WTC11 (cell line): ENCODE measurements at regions not wholly inside any gene's neighbourhood (a gene's known extent, or its start where the extent isn't known, plus 50 kb on each side); places are given as distances from the start of the nearest gene placed in this dataset.

Source experiments
- ATAC-seq: fragments of 200-7000 bp; cut with Tn5 transposase; 2 replicates; pipeline ENCODE4 v1.10.0; 2021; ENCODE audit warnings: mild to moderate bottlenecking, moderate library complexity
- CTCF ChIA-PET: fragments of 300-600 bp; sonication (Branson Sonifier 250); formaldehyde crosslinking; loops from one replicate; lab custom pipeline; 2021; ENCODE audit warnings: antibody characterized with exemption; lab: Charles Lee
- POLR2A ChIA-PET: fragments of 350-600 bp; sonication (Branson Sonifier 250); formaldehyde crosslinking; loops from one replicate; lab custom pipeline; 2021; ENCODE audit warnings: antibody characterized with exemption; lab: Charles Lee
- DNase-seq: peaks from one replicate; pipeline ENCODE4 v3.0.0; 2021; ENCODE audit warnings: low spot score
- H3K27ac Mint-ChIP-seq: 2 replicates; pipeline ENCODE4 v1.8.0; 2021; ENCODE audit warnings: mixed read lengths
- H3K27me3 Mint-ChIP-seq: 2 replicates; pipeline ENCODE4 v1.8.0; 2021; ENCODE audit warnings: low read depth, mild to moderate bottlenecking, moderate library complexity, mixed read lengths
- H3K36me3 Mint-ChIP-seq: 2 replicates; pipeline ENCODE4 v1.8.0; 2021; ENCODE audit warnings: mixed read lengths
- H3K4me1 Mint-ChIP-seq: 2 replicates; pipeline ENCODE4 v1.8.0; 2022; ENCODE audit warnings: mixed read lengths
- H3K4me3 Mint-ChIP-seq: 2 replicates; pipeline ENCODE4 v1.8.0; 2021; ENCODE audit warnings: mild to moderate bottlenecking, moderate library complexity, mixed read lengths
- H3K9me3 Mint-ChIP-seq: 2 replicates; pipeline ENCODE4 v1.8.0; 2021; ENCODE audit warnings: mixed read lengths
- CREM ChIP-seq: sonication (generic); formaldehyde crosslinking; IDR thresholded peaks from 2 replicates; pipeline ENCODE4 v1.8.1; 2022; ENCODE audit warnings: mild to moderate bottlenecking, missing genetic modification reagents, moderate library complexity
- ESRRA ChIP-seq: sonication (generic); formaldehyde crosslinking; IDR thresholded peaks from 2 replicates; pipeline ENCODE4 v1.8.1; 2022; ENCODE audit warnings: mild to moderate bottlenecking, missing genetic modification reagents, borderline replicate concordance
- JAZF1 ChIP-seq: fragments of 250-450 bp; sonication (Bioruptor Pico); IDR thresholded peaks from 2 replicates; pipeline ENCODE4 v1.9.0; 2021; ENCODE audit warnings: moderate library complexity, mild to moderate bottlenecking, inconsistent platforms
- KAT7 ChIP-seq: sonication (generic); formaldehyde crosslinking; IDR thresholded peaks from 2 replicates; pipeline ENCODE4 v1.8.1; 2023; ENCODE audit warnings: missing genetic modification reagents, mild to moderate bottlenecking, borderline replicate concordance
- MXD4 ChIP-seq: fragments of 250-450 bp; sonication (Bioruptor Pico); IDR thresholded peaks from 2 replicates; pipeline ENCODE4 v1.8.0; 2021; ENCODE audit warnings: mild to moderate bottlenecking, moderate library complexity, borderline replicate concordance
- NFYB ChIP-seq: sonication (generic); formaldehyde crosslinking; conservative IDR thresholded peaks from 2 replicates; pipeline ENCODE4 v1.8.0; 2022; ENCODE audit warnings: low read depth, missing genetic modification reagents
- RORB ChIP-seq: fragments of 250-450 bp; sonication (Bioruptor Pico); IDR thresholded peaks from 2 replicates; pipeline ENCODE4 v1.9.0; 2021; ENCODE audit warnings: mild to moderate bottlenecking
- ZBTB21 ChIP-seq: sonication (generic); formaldehyde crosslinking; IDR thresholded peaks from 2 replicates; pipeline ENCODE4 v1.8.1; 2023; ENCODE audit warnings: mild to moderate bottlenecking, missing genetic modification reagents, borderline replicate concordance
- ZNF263 ChIP-seq: sonication (generic); formaldehyde crosslinking; IDR thresholded peaks from 2 replicates; pipeline ENCODE4 v1.8.1; 2022; ENCODE audit warnings: low read depth, mild to moderate bottlenecking, moderate library complexity, missing genetic modification reagents
- ZNF416 ChIP-seq: fragments of 250-450 bp; sonication (Bioruptor Pico); IDR thresholded peaks from 2 replicates; pipeline ENCODE4 v1.9.0; 2021; ENCODE audit warnings: mild to moderate bottlenecking, inconsistent platforms
- TF ChIP-seq, protein P1 (sequence below): sonication (generic); formaldehyde crosslinking; IDR thresholded peaks from 2 replicates; pipeline ENCODE4 v1.8.1; 2022; ENCODE audit warnings: low read depth, mild to moderate bottlenecking, moderate library complexity, missing genetic modification reagents, borderline replicate concordance
- TF ChIP-seq, protein P2 (sequence below): sonication (generic); formaldehyde crosslinking; IDR thresholded peaks from 2 replicates; pipeline ENCODE4 v1.8.1; 2023; ENCODE audit warnings: mild to moderate bottlenecking, missing genetic modification reagents
- TF ChIP-seq, protein P3 (sequence below): sonication (generic); formaldehyde crosslinking; IDR thresholded peaks from 2 replicates; pipeline ENCODE4 v1.8.1; 2023; ENCODE audit warnings: mild to moderate bottlenecking, missing genetic modification reagents, moderate library complexity
- TF ChIP-seq, protein P4 (sequence below): fragments of 250-450 bp; sonication (Bioruptor Pico); IDR thresholded peaks from 2 replicates; pipeline ENCODE4 v1.8.0; 2021; ENCODE audit warnings: mild to moderate bottlenecking
- TF ChIP-seq, protein P5 (sequence below): sonication (generic); formaldehyde crosslinking; IDR thresholded peaks from 2 replicates; pipeline ENCODE4 v1.8.1; 2023; ENCODE audit warnings: mild to moderate bottlenecking, missing genetic modification reagents
- TF ChIP-seq, protein P6 (sequence below): sonication (generic); formaldehyde crosslinking; IDR thresholded peaks from 2 replicates; pipeline ENCODE4 v1.8.0; 2023; ENCODE audit warnings: missing genetic modification reagents, mild to moderate bottlenecking, borderline replicate concordance

DNA sequence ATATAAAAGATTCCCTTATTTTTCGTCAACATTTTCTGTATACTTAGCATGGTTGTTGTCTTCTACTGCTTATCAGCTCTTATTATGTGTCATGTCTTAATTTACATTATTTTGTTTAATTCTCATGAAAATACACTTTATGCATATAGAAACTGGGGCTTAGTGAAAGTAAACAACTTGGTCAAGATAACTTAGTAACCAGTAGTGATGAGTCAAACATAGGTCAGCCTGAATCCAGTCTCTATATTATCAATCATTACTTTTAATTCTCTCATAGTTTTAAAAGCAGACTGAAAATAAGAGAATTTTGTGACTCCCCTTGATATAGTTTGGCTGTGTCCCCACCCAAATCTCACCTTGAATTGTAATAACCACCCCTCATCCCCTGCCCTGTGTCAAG, 119.6 kb upstream of the TPK1 start:
- ATAC-seq (no peak), DNase-seq (no peak)
- Mint-ChIP-seq H3K27me3 (no peaks in the 10 kb centered on the region; the same call in 1 of the 2 replicates), H3K27ac (no peak overlapping the region), H3K4me1 (peaks cover 24% of the 10 kb centered on the region), H3K9me3 (peaks cover 43% of the 10 kb centered on the region), H3K36me3 (peaks cover 34% of the 10 kb centered on the region), H3K4me3 (no peak overlapping the region)
- no peak for TF ChIP-seq MXD4 (CRISPR knock-in tag)
- no peak for TF ChIP-seq ZNF416 (CRISPR knock-in tag)
- TF ChIP-seq KAT7 (CRISPR knock-in tag), result no peak
- TF ChIP-seq, protein P1, sequence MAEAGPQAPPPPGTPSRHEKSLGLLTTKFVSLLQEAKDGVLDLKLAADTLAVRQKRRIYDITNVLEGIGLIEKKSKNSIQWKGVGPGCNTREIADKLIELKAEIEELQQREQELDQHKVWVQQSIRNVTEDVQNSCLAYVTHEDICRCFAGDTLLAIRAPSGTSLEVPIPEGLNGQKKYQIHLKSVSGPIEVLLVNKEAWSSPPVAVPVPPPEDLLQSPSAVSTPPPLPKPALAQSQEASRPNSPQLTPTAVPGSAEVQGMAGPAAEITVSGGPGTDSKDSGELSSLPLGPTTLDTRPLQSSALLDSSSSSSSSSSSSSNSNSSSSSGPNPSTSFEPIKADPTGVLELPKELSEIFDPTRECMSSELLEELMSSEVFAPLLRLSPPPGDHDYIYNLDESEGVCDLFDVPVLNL (CRISPR knock-in tag), result no peak
- TF ChIP-seq, protein P2, sequence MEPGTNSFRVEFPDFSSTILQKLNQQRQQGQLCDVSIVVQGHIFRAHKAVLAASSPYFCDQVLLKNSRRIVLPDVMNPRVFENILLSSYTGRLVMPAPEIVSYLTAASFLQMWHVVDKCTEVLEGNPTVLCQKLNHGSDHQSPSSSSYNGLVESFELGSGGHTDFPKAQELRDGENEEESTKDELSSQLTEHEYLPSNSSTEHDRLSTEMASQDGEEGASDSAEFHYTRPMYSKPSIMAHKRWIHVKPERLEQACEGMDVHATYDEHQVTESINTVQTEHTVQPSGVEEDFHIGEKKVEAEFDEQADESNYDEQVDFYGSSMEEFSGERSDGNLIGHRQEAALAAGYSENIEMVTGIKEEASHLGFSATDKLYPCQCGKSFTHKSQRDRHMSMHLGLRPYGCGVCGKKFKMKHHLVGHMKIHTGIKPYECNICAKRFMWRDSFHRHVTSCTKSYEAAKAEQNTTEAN, result no peak
- no peak for TF ChIP-seq ESRRA
- TF ChIP-seq, protein P3, sequence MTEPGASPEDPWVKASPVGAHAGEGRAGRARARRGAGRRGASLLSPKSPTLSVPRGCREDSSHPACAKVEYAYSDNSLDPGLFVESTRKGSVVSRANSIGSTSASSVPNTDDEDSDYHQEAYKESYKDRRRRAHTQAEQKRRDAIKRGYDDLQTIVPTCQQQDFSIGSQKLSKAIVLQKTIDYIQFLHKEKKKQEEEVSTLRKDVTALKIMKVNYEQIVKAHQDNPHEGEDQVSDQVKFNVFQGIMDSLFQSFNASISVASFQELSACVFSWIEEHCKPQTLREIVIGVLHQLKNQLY, result no peak
- TF ChIP-seq, protein P4, sequence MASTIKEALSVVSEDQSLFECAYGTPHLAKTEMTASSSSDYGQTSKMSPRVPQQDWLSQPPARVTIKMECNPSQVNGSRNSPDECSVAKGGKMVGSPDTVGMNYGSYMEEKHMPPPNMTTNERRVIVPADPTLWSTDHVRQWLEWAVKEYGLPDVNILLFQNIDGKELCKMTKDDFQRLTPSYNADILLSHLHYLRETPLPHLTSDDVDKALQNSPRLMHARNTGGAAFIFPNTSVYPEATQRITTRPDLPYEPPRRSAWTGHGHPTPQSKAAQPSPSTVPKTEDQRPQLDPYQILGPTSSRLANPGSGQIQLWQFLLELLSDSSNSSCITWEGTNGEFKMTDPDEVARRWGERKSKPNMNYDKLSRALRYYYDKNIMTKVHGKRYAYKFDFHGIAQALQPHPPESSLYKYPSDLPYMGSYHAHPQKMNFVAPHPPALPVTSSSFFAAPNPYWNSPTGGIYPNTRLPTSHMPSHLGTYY, result no peak
- TF ChIP-seq, protein P5, sequence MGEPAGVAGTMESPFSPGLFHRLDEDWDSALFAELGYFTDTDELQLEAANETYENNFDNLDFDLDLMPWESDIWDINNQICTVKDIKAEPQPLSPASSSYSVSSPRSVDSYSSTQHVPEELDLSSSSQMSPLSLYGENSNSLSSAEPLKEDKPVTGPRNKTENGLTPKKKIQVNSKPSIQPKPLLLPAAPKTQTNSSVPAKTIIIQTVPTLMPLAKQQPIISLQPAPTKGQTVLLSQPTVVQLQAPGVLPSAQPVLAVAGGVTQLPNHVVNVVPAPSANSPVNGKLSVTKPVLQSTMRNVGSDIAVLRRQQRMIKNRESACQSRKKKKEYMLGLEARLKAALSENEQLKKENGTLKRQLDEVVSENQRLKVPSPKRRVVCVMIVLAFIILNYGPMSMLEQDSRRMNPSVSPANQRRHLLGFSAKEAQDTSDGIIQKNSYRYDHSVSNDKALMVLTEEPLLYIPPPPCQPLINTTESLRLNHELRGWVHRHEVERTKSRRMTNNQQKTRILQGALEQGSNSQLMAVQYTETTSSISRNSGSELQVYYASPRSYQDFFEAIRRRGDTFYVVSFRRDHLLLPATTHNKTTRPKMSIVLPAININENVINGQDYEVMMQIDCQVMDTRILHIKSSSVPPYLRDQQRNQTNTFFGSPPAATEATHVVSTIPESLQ (CRISPR knock-in tag), result no peak
- no peak for TF ChIP-seq ZNF263 (CRISPR knock-in tag)
- TF ChIP-seq ZBTB21 (CRISPR knock-in tag), result no peak
- TF ChIP-seq, protein P6, sequence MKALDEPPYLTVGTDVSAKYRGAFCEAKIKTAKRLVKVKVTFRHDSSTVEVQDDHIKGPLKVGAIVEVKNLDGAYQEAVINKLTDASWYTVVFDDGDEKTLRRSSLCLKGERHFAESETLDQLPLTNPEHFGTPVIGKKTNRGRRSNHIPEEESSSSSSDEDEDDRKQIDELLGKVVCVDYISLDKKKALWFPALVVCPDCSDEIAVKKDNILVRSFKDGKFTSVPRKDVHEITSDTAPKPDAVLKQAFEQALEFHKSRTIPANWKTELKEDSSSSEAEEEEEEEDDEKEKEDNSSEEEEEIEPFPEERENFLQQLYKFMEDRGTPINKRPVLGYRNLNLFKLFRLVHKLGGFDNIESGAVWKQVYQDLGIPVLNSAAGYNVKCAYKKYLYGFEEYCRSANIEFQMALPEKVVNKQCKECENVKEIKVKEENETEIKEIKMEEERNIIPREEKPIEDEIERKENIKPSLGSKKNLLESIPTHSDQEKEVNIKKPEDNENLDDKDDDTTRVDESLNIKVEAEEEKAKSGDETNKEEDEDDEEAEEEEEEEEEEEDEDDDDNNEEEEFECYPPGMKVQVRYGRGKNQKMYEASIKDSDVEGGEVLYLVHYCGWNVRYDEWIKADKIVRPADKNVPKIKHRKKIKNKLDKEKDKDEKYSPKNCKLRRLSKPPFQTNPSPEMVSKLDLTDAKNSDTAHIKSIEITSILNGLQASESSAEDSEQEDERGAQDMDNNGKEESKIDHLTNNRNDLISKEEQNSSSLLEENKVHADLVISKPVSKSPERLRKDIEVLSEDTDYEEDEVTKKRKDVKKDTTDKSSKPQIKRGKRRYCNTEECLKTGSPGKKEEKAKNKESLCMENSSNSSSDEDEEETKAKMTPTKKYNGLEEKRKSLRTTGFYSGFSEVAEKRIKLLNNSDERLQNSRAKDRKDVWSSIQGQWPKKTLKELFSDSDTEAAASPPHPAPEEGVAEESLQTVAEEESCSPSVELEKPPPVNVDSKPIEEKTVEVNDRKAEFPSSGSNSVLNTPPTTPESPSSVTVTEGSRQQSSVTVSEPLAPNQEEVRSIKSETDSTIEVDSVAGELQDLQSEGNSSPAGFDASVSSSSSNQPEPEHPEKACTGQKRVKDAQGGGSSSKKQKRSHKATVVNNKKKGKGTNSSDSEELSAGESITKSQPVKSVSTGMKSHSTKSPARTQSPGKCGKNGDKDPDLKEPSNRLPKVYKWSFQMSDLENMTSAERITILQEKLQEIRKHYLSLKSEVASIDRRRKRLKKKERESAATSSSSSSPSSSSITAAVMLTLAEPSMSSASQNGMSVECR (CRISPR knock-in tag), result no peak
- TF ChIP-seq JAZF1 (CRISPR knock-in tag), result no peak
- no peak for TF ChIP-seq NFYB (CRISPR knock-in tag)
- TF ChIP-seq RORB, result no peak
- no peak for TF ChIP-seq CREM (CRISPR knock-in tag)
- ChIA-PET POLR2A (no interaction called here), CTCF (no interaction called here)
